HepG2 (cell line): ENCODE measurements at regions not wholly inside any gene's neighbourhood (a gene's known extent, or its start where the extent isn't known, plus 50 kb on each side); places are given as distances from the start of the nearest gene placed in this dataset.
A peak's percentile ranks its signal among the peaks of the same experiment; 100 is the strongest.

Source experiments
- ATAC-seq: fragments of 200-7000 bp; cut with Tn5 transposase; 3 replicates; pipeline ENCODE4 v1.9.1; 2020; ENCODE audit warnings: mild to moderate bottlenecking, moderate library complexity
- BruUV-seq: library from RNA; stranded (reverse); fragments of 400-500 nt; replicated peaks from 2 replicates; lab custom pipeline; 2021; lab: Mats Ljungman, UMichigan
- CTCF ChIA-PET: fragments of 300-600 bp; formaldehyde crosslinking; extraction: SDS; loops from one replicate; lab custom pipeline; 2021; ENCODE audit warnings: low total read pairs, inconsistent platforms, low intra/inter-chr PET ratio; lab: Yijun Ruan, JAX
- POLR2A ChIA-PET: fragments of 350-600 bp; sonication (Branson Sonifier 250); formaldehyde crosslinking; loops from one replicate; lab custom pipeline; 2020; ENCODE audit warnings: antibody characterized with exemption, inconsistent platforms; lab: Yijun Ruan, JAX
- DNase-seq: peaks from one replicate; pipeline ENCODE4 v3.0.0-alpha.2; 2015; ENCODE audit warnings: low spot score
- FAIRE-seq: peaks from 3 replicates; lab custom pipeline; 2011; peaks lifted over from hg19 to GRCh38; lab: Jason Lieb, UNC
- H2AFZ ChIP-seq: one replicate; pipeline ENCODE4 v1.6.1; 2011; ENCODE audit warnings: low read length, inconsistent platforms
- H3K27ac ChIP-seq: fragments of 300-600 bp; 3 replicates; pipeline ENCODE4 v1.8.0; 2011; ENCODE audit warnings: mixed run types, mild to moderate bottlenecking, mixed read lengths, low read length, inconsistent platforms; ENCODE audit not compliant: insufficient read depth; ENCODE audit errors: extremely low read length
- H3K27me3 ChIP-seq, 2 experiments: fragments of 200-600 bp in 1 of 2; 2 replicates in 1 of 2; 3 replicates in 1 of 2; pipeline versions ENCODE4 v1.6.0 to v1.8.0; 2011; ENCODE audit warnings: low read length in 2 of 2, mild to moderate bottlenecking in 2 of 2, moderate library complexity in 2 of 2, inconsistent platforms in 1 of 2; ENCODE audit not compliant: insufficient read depth in 2 of 2, control insufficient read depth in 1 of 2
- H3K36me3 ChIP-seq, 2 experiments: fragments of 200-600 bp in 1 of 2; replicated peaks in 1 of 2; 2 replicates in 1 of 2; 3 replicates in 1 of 2; pipeline versions ENCODE4 v1.5.1 to v1.8.0; 2011; ENCODE audit warnings: low read length in 2 of 2, inconsistent platforms in 1 of 2; ENCODE audit not compliant: insufficient read depth in 2 of 2, control insufficient read depth in 1 of 2
- H3K4me1 ChIP-seq: 2 replicates; pipeline ENCODE4 v1.5.1; 2012; ENCODE audit warnings: low read length, inconsistent platforms; ENCODE audit not compliant: insufficient read depth
- H3K4me2 ChIP-seq: 2 replicates; pipeline ENCODE4 v1.6.0; 2011; ENCODE audit warnings: low read depth, low read length, inconsistent platforms
- H3K4me3 ChIP-seq, 3 experiments: fragments of 200-600 bp in 1 of 3; sonication (generic), shearing (Covaris generic) in 1 of 3; replicated peaks in 1 of 3; 2 replicates each; pipeline ENCODE4 v1.5.1; 2011 to 2016; ENCODE audit warnings: low read length in 3 of 3, inconsistent platforms in 2 of 3, low read depth in 2 of 3, mild to moderate bottlenecking in 2 of 3, control low read depth in 1 of 3, mixed read lengths in 1 of 3; ENCODE audit not compliant: insufficient read depth in 1 of 3
- H3K79me2 ChIP-seq: one replicate; pipeline ENCODE4 v1.6.1; 2011; ENCODE audit warnings: low read length, inconsistent platforms; ENCODE audit not compliant: insufficient read depth
- H3K9ac ChIP-seq: 2 replicates; pipeline ENCODE4 v1.6.0; 2011; ENCODE audit warnings: mild to moderate bottlenecking, low read depth, low read length, inconsistent platforms; ENCODE audit not compliant: insufficient read depth
- H3K9me3 ChIP-seq: 2 replicates; pipeline ENCODE4 v1.5.1; 2012; ENCODE audit warnings: mild to moderate bottlenecking, low read length
- H4K20me1 ChIP-seq: 2 replicates; pipeline ENCODE4 v1.6.0; 2011; ENCODE audit warnings: inconsistent platforms, mild to moderate bottlenecking, low read length, moderate library complexity; ENCODE audit not compliant: insufficient read depth
- HMGXB3 ChIP-seq: sonication (generic); formaldehyde crosslinking; IDR thresholded peaks from 2 replicates; pipeline ENCODE4 v1.4.0; 2020; ENCODE audit warnings: missing genetic modification reagents, borderline replicate concordance
- MAFF ChIP-seq: IDR thresholded peaks from 2 replicates; pipeline ENCODE4 v1.6.1; 2011; ENCODE audit warnings: low read depth, low read length, improper control_type of control experiment
- MAFK ChIP-seq, 2 experiments: IDR thresholded peaks in 1 of 2; conservative IDR thresholded peaks in 1 of 2; 2 replicates each; pipeline ENCODE4 v1.6.1; 2011; ENCODE audit warnings: improper control_type of control experiment in 2 of 2, low read length in 2 of 2
- SOX6 ChIP-seq, 2 experiments: fragments of 450-650 bp in 1 of 2; sonication (generic) in 1 of 2; formaldehyde crosslinking in 1 of 2; IDR thresholded peaks; 2 replicates each; pipeline versions ENCODE4 v1.4.0 to v1.6.1; 2017 to 2020; ENCODE audit warnings: antibody characterized with exemption in 1 of 2, mild to moderate bottlenecking in 1 of 2, missing genetic modification reagents in 1 of 2
- WGBS: methylation state at CpG from one replicate; pipeline ENCODE4 v1.1.6; 2017; ENCODE audit warnings: low lambda C conversion rate; 5-methylcytosine and 5-hydroxymethylcytosine counted together
- in situ Hi-C: cut with HindIII; loops from 2 replicates; pipeline ENCODE4 v1.10.0; 2017; ENCODE audit warnings: low pct_unique_long_range_greater_than_20kb; ENCODE audit not compliant: extremely low pct_ligation_motif_present
- intact Hi-C: fragments of 100-400 bp; cut with micrococcal nuclease; formaldehyde crosslinking; loops from one replicate; pipeline ENCODE4 v1.10.0; 2022; ENCODE audit not compliant: unreplicated experiment
- TF ChIP-seq, protein P1 (sequence below): sonication (generic); formaldehyde crosslinking; IDR thresholded peaks from 2 replicates; pipeline ENCODE4 v1.4.0; 2020; ENCODE audit warnings: missing genetic modification reagents, borderline replicate concordance

- 18% methylated on average over 3 of the region's 3 CpGs for WGBS
- no peak overlapping the region for H3K9ac ChIP-seq
- H3K4me1 ChIP-seq: no peaks in the 10 kb centered on the region
- intact Hi-C loops (no loop called here), in situ Hi-C loops (no loop called here)
- ChIA-PET CTCF (no interaction called here), POLR2A (no interaction called here)
- no peak overlapping the region for H3K4me2 ChIP-seq
- no peaks in the 10 kb centered on the region for H4K20me1 ChIP-seq
- TF ChIP-seq SOX6 (IDR thresholded peaks at IDR 0.05) (no peak), SOX6 (CRISPR knock-in tag; IDR thresholded peaks at IDR 0.05) (no peak), MAFK (conservative IDR thresholded peaks at IDR 0.05 in 1 of 2, IDR thresholded peaks at IDR 0.05 in 1 of 2; ENCODE audit: low read length in 2 of 2) (peak; percentile 82 to 87), HMGXB3 (CRISPR knock-in tag) (no peak), MAFF (peak; percentile 87)
- TF ChIP-seq, protein P1, sequence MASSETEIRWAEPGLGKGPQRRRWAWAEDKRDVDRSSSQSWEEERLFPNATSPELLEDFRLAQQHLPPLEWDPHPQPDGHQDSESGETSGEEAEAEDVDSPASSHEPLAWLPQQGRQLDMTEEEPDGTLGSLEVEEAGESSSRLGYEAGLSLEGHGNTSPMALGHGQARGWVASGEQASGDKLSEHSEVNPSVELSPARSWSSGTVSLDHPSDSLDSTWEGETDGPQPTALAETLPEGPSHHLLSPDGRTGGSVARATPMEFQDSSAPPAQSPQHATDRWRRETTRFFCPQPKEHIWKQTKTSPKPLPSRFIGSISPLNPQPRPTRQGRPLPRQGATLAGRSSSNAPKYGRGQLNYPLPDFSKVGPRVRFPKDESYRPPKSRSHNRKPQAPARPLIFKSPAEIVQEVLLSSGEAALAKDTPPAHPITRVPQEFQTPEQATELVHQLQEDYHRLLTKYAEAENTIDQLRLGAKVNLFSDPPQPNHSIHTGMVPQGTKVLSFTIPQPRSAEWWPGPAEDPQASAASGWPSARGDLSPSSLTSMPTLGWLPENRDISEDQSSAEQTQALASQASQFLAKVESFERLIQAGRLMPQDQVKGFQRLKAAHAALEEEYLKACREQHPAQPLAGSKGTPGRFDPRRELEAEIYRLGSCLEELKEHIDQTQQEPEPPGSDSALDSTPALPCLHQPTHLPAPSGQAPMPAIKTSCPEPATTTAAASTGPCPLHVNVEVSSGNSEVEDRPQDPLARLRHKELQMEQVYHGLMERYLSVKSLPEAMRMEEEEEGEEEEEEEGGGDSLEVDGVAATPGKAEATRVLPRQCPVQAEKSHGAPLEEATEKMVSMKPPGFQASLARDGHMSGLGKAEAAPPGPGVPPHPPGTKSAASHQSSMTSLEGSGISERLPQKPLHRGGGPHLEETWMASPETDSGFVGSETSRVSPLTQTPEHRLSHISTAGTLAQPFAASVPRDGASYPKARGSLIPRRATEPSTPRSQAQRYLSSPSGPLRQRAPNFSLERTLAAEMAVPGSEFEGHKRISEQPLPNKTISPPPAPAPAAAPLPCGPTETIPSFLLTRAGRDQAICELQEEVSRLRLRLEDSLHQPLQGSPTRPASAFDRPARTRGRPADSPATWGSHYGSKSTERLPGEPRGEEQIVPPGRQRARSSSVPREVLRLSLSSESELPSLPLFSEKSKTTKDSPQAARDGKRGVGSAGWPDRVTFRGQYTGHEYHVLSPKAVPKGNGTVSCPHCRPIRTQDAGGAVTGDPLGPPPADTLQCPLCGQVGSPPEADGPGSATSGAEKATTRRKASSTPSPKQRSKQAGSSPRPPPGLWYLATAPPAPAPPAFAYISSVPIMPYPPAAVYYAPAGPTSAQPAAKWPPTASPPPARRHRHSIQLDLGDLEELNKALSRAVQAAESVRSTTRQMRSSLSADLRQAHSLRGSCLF (CRISPR knock-in tag): no peak
- FAIRE-seq (no peak), DNase-seq (no peak), ATAC-seq (no peak)
- no peaks in the 10 kb centered on the region for H3K9me3 ChIP-seq
- H3K4me3 ChIP-seq: no peak overlapping the region
- H3K27ac ChIP-seq: no peak overlapping the region
- BruUV-seq: no TSS peak
- H3K79me2 ChIP-seq: no peaks in the 10 kb centered on the region
- no peaks in the 10 kb centered on the region; a peak in 1 of 5 replicates for H3K27me3 ChIP-seq
- H3K36me3 ChIP-seq: no peaks in the 10 kb centered on the region
- H2AFZ ChIP-seq: no peak overlapping the region
These were observed 286.2 kb upstream of the ACVR2A start for GRCh38 chr2:147558620-147559019.
